ENCODE measurements at regions not wholly inside any gene's neighbourhood (a gene's known extent, or its start where the extent isn't known, plus 50 kb on each side); places are given as distances from the start of the nearest gene placed in this dataset.

DNA sequence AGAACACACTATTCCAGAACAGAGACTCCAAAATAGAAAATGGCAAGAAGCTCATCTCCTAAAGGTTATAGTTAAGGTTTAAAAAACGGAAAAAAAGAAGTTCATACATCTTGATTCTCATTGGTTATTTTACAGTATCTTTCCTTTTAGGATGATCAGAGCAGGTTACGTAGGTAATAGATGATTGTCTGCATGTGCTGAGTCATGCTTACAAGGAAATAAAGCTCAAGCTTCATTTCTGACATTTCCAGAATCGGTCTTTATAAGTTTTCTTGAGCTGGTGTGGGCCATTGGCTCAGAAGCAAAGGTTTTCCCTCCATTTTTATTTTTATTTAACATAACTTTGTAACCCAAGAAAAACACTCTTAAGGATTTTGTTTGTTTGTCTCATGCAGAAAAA lies 1030.3 kb upstream of the CDH8 start:
- Histone ChIP-seq H3K4me3 (no peak overlapping the region), H3K27ac (no peak overlapping the region)
- no peak for DNase-seq (ENCODE audit: low spot score)
- TF ChIP-seq, protein P1, sequence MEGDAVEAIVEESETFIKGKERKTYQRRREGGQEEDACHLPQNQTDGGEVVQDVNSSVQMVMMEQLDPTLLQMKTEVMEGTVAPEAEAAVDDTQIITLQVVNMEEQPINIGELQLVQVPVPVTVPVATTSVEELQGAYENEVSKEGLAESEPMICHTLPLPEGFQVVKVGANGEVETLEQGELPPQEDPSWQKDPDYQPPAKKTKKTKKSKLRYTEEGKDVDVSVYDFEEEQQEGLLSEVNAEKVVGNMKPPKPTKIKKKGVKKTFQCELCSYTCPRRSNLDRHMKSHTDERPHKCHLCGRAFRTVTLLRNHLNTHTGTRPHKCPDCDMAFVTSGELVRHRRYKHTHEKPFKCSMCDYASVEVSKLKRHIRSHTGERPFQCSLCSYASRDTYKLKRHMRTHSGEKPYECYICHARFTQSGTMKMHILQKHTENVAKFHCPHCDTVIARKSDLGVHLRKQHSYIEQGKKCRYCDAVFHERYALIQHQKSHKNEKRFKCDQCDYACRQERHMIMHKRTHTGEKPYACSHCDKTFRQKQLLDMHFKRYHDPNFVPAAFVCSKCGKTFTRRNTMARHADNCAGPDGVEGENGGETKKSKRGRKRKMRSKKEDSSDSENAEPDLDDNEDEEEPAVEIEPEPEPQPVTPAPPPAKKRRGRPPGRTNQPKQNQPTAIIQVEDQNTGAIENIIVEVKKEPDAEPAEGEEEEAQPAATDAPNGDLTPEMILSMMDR (IDR thresholded peaks at IDR 0.05), result no peak

DNA sequence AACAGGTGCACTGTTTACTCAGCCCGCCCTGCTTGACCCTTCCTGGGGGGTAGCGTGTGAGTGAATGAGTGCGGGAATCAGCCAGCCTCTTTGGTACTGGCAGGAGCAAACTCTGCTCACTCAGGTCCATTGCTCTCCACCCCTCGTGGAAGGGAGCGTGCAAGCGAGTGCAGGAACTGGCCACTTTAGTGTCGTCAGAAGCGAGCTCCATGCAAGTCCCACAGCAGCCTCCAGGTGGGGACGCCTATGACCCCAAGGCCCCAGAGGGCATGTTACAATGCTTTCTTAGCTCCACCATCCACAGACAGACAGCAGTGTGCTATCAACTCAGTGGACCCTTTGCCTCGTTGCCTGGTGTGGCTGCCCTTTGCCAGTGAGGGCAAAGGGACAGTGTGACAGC lies 1025.1 kb upstream of the CDH8 start:
- DNase-seq (ENCODE audit: low spot score), result no peak
- Histone ChIP-seq H3K4me3 (no peak overlapping the region), H3K27ac (no peak overlapping the region)
- TF ChIP-seq, protein P1 (IDR thresholded peaks at IDR 0.05), result no peak

DNA sequence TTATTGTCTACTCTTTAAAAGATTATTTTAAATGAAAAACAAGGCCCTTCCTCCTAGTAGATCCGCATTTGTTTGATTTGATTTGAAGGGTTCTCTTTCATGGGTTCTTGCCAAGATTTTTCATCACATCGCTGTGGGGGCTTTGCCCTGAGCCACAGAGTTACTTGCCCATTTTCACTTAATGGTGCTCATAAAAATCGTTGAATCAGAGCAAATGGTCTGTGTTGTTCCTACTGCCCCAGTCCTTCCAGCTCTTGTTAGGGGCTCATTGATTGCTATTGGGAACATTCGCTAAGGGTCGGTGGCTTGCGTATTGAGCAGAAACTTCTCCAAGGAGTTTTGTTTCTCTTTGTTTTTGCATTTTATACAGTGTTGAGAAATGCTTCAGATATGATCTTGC lies 1023.4 kb upstream of the CDH8 start:
- Histone ChIP-seq H3K4me3 (no peak overlapping the region), H3K27ac (no peak overlapping the region)
- TF ChIP-seq, protein P1 (IDR thresholded peaks at IDR 0.05), result no peak
- no peak for DNase-seq (ENCODE audit: low spot score)

DNA sequence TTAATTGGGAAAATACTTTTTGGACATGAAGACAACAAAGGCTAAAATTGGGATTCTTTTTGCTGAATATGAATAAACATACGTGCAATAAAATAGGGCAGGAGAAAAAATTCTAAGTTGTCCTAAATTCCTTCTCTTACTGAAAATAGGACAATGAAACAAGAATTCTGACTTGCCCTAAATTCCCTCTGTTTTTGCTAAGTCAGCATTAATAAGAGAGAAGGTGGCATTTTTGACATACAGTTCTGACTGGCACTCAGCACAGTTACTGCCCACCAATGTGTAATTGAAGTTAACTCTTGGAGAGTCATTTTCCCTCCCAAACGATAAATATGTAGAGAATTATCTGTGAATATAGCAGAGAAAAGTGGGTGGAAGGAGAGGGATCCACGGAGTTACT lies 1021.1 kb upstream of the CDH8 start:
- TF ChIP-seq, protein P1 (IDR thresholded peaks at IDR 0.05), result no peak
- H3K4me3 ChIP-seq, result no peak overlapping the region
- H3K27ac ChIP-seq, result no peak overlapping the region
- DNase-seq (ENCODE audit: low spot score), result no peak

DNA sequence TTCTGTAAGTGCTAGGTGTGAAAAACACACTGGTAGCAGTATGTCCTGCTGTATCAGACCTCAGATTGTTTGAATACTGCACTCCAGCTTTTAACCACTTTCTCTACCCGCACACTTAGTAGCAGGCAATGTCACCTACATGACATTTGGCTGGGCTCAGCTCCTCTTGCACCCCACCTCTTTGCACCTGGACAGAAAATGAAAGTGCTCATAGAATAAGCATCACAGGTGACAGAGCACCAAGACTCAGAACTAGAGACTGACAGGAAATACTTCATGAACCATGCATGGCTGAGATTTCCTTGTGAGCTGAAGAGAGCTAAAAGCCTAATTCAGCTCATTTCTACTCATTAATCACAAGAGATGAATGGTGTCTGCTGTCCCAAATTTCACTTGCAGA lies 1014.2 kb upstream of the CDH8 start:
- TF ChIP-seq, protein P1 (IDR thresholded peaks at IDR 0.05), result no peak
- Histone ChIP-seq H3K27ac (no peak overlapping the region), H3K4me3 (no peak overlapping the region)
- DNase-seq (ENCODE audit: low spot score), result no peak

DNA sequence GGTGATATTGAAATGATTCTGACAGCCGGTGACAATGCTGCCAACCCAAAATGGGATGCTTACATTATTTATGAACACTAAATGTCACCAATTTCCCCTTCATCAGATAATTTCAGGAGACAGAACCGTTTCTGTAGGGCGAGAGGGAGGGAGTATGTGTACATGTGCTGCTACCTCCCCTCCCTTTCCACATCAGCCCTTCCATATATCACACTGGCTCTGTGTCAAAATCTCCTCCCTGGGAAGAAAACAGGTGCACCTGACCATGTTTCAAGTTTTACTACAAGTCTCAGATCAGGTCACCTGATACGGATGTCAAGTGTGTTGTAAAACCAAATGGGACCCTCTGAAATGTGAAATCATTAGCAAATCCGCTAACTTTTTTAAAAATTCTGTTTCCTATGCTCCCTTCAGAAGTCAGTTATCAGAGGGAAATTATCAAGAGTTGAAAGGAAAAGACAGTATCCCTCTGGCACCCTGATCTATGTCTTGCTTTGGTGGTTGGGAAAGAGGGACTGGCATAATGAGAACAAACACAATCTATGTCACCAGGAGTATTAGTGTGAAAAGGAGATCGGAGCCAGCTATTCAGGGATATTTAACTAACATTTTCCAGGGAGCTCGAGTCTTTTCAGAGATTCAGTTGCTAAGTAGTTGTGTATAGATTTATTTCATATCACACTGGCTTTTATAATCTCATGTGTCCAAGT lies 1002.3 kb upstream of the CDH8 start:
- Histone ChIP-seq H3K27ac (no peak overlapping the region), H3K4me3 (no peak overlapping the region)
- TF ChIP-seq, protein P1 (IDR thresholded peaks at IDR 0.05), result no peak
- no peak for DNase-seq (ENCODE audit: low spot score)

DNA sequence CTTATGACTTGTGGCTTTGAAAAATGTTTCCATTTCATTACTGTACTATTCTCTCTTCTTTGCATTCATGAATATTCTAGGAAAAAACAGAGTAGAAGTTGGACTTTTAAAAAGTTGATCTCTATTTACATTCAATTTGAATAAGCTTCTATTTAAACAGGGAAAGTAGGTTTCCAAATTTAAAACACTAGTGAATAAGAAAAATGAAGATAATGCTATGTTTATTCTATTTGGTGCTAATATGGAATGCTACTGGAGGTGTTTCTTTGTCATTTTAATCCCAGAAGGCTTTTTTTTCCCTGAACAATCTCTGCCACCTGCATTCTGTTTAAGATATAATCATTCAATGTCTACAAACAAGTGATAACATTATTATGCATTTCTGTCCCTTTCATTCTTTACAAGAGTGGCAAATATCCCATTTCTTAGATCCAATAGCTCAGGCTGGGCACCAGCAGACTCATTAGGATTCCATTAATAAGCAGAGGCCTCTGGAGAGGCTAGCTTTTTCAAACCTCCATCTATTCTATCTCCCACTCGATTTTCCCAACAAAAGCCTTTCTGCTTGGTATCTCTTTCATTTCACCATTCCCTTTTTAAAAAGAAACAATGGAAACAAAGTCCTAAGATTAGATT lies 1001.6 kb upstream of the CDH8 start:
- TF ChIP-seq, protein P1 (IDR thresholded peaks at IDR 0.05), result no peak
- H3K4me3 ChIP-seq, result no peak overlapping the region
- no peak overlapping the region for H3K27ac ChIP-seq
- DNase-seq (ENCODE audit: low spot score), result no peak
